ENCODE measurements at regions not wholly inside any gene's neighbourhood (a gene's known extent, or its start where the extent isn't known, plus 50 kb on each side); places are given as distances from the start of the nearest gene placed in this dataset.
"Not testable (repeated sequence)": the region's sequence is repeated elsewhere in the genome, so short reads cannot be mapped to it uniquely, and the experiment has no call there.

DNA sequence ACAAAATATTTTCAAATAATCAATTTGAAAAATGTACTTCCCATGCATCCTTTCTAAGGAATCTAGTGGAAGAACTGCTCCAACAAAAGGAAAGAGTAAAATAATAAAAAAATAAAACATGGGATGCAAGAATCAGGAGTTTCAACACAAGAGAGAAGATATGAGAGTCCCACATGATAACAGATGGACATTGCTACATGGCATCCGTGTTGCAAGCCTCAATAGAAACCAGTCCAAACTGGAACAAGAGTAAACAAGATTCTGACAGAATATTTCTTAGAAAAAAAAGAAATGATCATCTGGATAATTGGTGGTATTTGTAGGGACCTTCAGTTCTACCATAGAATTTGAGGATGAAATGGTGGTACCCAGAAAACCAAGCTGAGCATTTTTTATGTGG is 186.8 kb downstream of the FRK start:
- FAIRE-seq (no peak), DNase-seq (ENCODE audit: insufficient read length, low spot score) (no peak)
- TF ChIP-seq POLR2A (IDR thresholded peaks at IDR 0.05; ENCODE audit: low read depth, low read length), result no peak

DNA sequence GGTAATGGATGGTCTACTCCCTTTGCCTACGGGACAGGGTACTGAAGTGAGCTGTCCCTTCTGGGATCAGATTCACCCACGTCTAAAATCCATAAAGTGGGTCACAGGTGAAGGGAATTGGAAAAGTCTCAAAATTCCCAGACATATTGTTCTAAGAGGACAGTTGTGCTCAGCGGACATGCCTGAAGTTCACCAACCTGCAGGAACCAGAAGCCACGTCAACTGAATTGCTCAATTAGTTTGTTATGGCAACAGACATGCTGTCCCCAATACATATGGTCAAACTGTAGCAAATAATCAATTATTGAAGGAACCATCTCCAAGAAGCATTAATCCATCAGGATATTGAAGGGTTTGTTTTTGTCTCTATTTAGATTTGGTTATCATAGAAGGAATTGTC is 190.2 kb downstream of the FRK start:
- no peak for FAIRE-seq
- DNase-seq (ENCODE audit: insufficient read length, low spot score), result no peak
- TF ChIP-seq POLR2A (IDR thresholded peaks at IDR 0.05; ENCODE audit: low read depth, low read length), result no peak

DNA sequence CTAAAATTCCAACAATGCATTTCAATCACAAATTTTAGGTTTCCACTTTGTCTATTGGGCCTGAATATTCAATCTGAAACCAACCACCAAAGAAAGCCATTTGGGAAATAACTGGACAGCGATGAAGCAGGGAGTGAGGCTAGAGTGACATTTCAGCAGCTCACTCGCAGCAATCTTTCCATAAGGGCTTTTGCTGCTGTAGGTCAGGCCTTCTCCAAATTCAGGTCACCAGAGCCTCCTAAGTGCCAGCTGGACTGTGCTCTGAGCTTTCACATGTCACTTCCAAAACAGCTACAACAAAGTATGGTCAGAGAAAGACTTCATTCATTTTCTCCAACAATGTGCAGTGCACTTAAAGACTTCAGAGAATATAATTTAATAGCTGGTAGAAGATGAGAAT is 194.8 kb downstream of the FRK start:
- no peak for TF ChIP-seq POLR2A (IDR thresholded peaks at IDR 0.05; ENCODE audit: low read depth, low read length)
- FAIRE-seq (no peak), DNase-seq (ENCODE audit: insufficient read length, low spot score) (no peak)

DNA sequence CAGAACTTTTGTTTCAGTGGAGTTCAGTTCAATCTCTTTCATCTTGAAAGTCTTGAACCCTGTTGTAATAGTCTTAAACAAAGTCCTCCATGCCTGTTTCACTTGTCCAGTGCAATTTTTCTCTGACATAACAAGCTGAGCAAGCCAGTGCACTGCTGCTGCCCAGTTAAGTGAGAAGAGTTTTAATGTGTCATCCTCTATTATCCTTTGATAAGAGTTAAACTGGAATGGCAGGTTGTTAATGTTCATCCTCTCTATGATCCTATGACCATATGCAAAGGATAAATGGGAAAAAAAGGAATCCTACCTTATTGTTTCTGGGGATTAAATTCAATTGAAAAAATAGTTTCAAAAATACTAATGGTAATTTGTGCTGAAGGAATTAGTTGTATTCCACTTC is 197.5 kb downstream of the FRK start:
- DNase-seq (ENCODE audit: insufficient read length, low spot score) (no peak), FAIRE-seq (no peak)
- no peak for TF ChIP-seq POLR2A (IDR thresholded peaks at IDR 0.05; ENCODE audit: low read depth, low read length)

DNA sequence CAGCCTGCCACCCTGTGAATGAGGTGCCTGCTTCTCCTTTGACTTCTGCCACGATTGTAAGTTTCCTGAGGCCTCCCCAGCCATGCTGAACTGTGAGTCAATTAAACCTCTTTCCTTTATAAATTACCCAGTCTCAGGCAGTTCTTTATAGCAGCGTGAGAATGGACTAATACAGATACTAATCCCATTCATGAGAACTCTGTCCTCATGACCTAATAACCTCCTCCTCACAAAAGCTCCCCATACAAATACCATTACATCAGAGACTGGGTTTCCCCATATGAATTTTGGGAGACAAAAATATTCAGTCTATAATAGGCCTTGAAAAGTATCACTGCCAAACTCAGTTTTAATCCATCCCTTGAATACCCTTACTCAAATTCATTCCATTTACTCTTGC is 199.0 kb downstream of the FRK start:
- FAIRE-seq; DNase-seq (ENCODE audit: insufficient read length, low spot score): not testable (repeated sequence)

DNA sequence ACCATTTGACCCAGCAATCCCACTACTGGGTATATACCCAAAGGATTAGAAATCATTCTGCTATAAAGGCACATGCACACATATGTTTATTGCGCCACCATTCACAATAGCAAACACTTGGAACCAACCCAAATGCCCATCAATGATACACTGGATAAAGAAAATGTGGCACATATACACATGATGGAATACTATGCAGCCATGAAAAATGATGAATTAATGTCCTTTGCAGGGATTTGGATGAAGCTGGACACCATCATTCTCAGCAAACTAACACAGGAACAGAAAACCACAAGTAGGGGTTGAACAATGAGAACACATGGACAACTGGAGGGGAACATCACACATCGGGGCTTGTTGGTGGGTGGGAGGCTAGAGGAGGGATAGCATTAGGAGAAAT is 201.1 kb downstream of the FRK start:
- not testable (repeated sequence) for FAIRE-seq; DNase-seq (ENCODE audit: insufficient read length, low spot score)

DNA sequence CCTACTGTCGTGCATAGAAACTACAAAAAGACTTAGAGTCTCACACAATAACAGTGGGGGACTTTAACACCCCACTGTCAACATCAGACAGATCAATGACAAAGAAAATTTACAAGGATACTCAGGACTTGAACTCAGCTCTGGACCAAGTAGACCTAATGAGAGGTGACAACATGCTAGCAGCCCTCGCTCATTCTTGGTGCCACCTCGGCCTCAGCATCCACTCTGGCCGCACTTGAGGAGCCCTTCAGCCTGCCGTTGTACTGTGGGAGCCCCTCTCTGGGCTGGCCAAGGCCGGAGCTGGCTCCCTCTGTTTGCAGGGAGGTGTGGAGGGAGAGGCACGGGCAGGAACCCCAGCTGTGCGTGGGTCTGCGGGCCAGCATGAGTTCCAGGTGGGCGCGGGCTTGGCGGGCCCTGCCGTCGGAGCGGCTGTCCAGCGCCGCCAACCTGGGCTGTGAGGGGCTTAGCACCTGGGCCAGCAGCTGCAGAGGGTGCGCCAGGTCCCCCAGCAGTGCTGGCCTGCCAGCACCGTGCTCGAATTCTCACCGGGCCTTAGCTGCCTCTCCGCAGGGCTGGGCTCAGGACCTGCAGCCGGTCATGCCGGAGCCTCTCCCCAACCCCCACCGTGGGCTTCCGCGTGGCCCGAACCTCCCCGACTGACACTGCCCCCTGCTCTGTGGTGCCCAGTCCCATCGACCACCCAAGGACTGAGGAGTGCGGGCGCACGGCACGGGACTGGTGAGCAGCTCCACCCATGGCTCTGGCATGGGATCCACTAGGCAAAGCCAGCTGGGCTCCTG is 205.6 kb downstream of the FRK start:
- TF ChIP-seq POLR2A (IDR thresholded peaks at IDR 0.05; ENCODE audit: low read depth, low read length), result no peak
- DNase-seq (ENCODE audit: insufficient read length, low spot score), result no peak
- no peak for FAIRE-seq

DNA sequence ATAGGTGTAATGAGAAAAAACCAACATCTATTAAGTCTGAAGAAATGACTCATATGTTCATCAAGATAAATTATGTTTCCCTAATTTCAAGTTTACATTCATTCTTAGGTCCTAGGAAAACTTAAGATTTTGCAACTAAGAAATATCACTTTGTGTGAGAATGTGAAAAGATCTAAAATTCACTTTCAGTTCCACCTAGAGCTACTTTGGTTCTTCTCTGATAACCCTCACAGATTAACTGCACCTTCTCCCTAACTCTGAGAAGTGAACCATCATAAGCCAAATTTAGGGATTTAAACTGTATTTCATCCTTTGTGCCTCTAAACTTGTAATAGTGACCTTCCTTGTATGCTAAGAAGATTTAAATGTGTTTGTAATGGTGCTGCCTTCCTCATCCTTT is 213.0 kb downstream of the FRK start:
- FAIRE-seq (no peak), DNase-seq (ENCODE audit: insufficient read length, low spot score) (no peak)
- TF ChIP-seq POLR2A (IDR thresholded peaks at IDR 0.05; ENCODE audit: low read depth, low read length), result no peak

DNA sequence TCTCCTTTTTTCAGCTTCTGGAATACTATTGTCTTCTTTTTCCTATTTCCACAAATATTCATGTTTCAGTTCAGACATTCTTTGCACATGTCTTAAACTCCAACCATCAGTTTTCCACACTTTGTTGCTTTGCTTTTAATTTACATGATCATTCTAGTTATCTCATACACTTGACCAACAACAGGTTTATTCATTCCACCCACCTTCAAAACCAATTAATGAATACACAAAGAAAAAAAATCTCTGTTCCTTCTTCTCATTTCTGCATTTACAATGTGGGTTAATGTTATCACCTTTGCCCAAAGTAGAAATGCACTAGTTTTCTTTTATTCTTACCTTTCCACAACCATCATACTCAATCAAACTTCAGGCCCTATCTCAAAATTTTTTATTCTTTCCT is 216.7 kb downstream of the FRK start:
- DNase-seq (ENCODE audit: insufficient read length, low spot score) (no peak), FAIRE-seq (no peak)
- TF ChIP-seq POLR2A (IDR thresholded peaks at IDR 0.05; ENCODE audit: low read depth, low read length), result no peak

DNA sequence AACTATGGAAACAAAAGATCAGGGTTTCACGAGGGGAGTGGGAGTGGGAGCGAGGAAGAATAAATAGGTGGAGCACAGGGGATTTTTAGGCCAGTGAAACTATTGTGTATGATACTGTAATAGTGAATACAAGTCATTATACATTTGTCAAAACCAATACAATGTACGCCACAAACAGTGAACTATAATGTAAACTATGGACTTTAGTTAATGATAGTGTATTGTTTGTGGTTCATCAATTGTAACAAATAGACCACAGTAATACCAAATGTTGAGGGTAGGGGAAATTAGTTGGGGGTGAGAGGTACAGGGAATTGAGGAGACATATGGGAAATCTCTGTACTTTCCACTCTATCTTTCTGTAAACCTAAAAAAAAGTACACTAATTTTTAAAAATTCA is 218.4 kb downstream of the FRK start:
- DNase-seq (ENCODE audit: insufficient read length, low spot score) (no peak), FAIRE-seq (no peak)
- no peak for TF ChIP-seq POLR2A (IDR thresholded peaks at IDR 0.05; ENCODE audit: low read depth, low read length)

DNA sequence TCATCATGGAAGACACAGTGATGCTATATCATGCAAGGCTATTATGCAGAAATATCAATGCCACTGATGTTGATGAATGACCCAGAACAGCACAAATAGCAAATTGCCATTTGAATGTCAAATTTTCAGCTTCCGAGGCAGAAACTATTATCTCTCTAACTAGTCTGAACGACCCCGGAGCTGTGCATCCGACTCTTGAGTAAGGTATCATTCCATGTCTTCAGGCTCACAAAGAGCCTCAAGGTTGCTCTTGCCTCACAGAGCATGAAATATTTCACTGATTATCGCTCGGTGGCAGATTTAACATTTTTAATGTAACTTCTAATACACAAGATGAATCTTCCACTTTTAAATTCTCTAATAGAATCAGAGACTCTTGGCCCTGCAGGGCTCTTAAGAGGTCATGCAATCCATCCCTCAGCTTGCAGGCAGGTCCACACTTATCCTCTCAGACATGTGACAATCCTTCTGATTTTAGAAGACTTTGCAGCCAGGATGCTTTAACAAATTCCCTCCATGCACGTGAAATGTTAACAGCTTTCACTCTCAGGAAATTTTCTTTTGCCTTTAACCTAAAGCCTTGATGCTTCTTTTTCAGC is 221.0 kb downstream of the FRK start:
- TF ChIP-seq POLR2A (IDR thresholded peaks at IDR 0.05; ENCODE audit: low read depth, low read length), result no peak
- DNase-seq (ENCODE audit: insufficient read length, low spot score) (no peak), FAIRE-seq (no peak)

DNA sequence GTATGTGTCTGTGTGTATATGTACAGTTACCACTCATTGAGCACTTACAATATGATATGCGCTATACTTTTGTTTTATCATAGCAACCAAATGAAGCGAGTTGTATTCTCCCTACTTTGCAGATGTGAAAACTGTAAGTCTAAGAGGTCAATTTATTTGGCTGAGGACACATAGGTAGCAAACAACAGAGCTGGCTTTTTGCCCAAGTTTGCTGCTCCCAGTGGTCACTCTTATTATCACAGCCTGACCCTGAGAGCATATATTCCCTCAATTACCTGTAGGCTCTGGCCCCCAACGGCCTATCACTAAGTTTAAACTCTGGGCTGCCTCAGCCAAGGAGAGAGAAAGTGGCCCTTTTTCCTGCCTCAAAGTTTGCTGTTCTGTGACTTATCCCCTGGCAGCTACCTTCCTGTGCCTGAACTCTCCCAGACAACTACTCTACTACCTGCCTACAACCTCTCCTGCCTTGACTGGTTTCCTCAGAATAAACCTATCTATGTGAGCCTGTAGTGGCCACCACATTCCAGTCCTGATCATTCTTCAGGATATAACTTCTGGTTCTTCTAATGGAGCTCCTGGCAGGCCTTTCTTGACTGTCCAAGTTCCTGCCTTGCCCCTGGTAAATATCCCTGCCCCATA is 221.8 kb downstream of the FRK start:
- TF ChIP-seq POLR2A (IDR thresholded peaks at IDR 0.05; ENCODE audit: low read depth, low read length), result no peak
- FAIRE-seq, result no peak
- peak; percentile 7 for DNase-seq (ENCODE audit: insufficient read length, low spot score)

DNA sequence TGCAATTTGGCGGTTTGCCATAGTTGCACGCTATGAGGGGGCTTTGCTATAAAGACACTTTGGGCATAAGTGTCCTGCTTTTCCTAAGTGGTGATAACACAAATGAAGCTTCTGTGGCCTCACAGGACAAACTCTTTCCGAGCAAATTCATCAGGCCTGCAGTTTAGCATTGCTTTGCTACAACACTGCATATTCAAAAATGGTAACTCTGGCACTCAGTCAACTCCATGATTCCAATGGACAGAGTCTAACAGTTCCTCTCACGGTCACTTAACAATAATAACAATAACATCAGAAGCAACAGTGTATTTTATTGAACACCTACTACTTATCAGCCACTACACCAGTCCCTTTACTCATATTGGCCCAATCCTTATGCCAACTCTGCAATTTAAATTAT is 222.5 kb downstream of the FRK start:
- FAIRE-seq (no peak), DNase-seq (ENCODE audit: insufficient read length, low spot score) (no peak)
- no peak for TF ChIP-seq POLR2A (IDR thresholded peaks at IDR 0.05; ENCODE audit: low read depth, low read length)

DNA sequence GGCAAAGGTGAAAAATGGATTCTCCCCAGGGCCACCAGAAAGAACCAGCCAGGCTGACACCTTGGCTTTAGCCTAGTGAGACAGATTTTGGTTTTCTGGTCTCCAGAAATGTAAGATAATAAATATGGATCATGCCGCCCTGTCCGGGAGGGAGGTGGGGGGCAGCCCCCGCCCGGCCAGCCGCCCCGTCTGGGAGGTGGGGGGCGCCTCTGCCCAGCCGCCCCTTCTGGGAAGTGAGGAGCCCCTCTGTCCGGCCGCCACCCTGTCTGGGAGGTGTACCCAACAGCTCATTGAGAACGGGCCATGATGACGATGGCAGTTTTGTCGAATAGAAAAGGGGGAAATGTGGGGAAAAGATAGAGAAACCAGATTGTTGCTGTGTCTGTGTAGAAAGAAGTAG is 224.3 kb downstream of the FRK start:
- FAIRE-seq; DNase-seq (ENCODE audit: insufficient read length, low spot score): not testable (repeated sequence)

DNA sequence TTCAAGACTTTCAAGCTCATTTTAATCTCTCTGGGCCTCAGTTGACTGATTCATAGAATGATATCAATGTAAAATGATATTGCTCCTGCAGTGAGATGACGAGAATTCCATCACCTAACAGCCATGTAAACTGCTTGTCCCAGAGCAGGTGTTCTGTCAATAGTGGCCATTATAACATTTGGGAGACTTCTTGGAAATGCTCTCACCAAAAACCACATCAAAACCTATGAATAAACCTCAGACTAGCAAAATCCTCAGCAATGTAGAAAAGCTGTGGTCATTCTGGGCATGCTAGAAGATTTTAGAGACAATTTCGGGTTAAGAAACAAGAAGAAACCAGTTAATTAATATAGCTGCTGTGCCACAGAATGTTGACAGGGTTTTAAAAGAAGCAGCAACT is 225.4 kb downstream of the FRK start:
- no peak for TF ChIP-seq POLR2A (IDR thresholded peaks at IDR 0.05; ENCODE audit: low read depth, low read length)
- DNase-seq (ENCODE audit: insufficient read length, low spot score), result no peak
- FAIRE-seq, result no peak

DNA sequence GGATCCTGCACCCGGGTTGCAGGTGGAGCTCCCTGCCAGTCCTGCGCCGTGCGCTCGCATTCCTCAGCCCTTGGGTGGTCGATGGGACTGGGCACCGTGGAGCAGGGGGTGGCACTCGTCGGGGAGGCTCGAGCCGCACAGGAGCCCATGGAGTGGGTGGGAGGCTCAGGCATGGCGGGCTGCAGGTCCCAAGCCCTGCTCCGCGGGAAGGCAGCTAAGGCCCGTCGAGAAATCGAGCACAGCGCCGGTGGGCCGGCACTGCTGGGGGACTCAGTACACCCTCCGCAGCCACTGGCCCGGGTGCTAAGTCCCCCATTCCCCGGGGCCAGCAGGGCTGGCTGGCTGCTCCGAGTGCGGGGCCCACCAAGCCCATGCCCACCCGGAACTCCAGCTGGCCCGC is 226.1 kb downstream of the FRK start:
- not testable (repeated sequence) for FAIRE-seq; DNase-seq (ENCODE audit: insufficient read length, low spot score)
